Fibroblast of skin of right biceps (primary cell): ENCODE measurements at regions not wholly inside any gene's neighbourhood (a gene's known extent, or its start where the extent isn't known, plus 50 kb on each side); places are given as distances from the start of the nearest gene placed in this dataset.

ENCODE experiments used
- DNase-seq: peaks from one replicate; pipeline ENCODE4 v3.0.0-alpha.2; 2013

DNA sequence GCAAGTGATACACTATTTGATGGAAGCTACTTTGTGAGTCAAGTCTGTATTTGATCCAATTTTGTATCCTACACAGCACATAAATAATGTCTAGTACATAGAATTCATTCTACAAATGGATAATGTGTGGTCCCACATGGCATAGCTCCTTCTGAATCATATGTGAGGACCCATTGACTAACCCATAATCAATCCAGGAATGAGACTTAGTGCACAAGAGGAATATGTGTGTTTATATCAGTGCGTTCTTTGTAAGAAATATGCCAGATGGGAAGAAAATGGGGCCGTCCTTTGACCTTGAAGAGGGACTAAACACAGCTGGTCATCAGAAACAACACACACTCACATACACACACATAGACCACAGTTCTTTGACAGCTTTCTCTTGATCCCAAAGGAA lies 282.7 kb upstream of the SEMA6D start:
- DNase-seq: peak; percentile 33

DNA sequence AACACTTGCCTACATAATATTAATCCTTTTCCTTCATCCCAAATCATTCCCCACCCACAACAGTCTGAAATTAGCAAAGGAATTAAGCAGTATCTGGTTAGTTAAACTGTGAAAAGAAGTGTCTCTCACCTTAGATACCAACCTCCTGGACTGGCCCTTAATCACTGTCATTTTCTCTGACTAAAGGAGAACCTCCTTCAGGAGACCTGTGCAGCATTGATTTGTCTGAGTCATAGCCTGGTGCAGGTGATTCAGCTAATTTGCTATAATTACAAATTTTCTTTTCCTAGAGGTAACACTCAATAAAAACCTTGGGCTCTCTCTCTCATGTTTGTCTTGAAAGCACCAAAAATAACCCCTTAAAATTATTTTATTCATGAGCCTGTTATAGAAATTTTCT lies 279.8 kb upstream of the SEMA6D start:
- DNase-seq: no peak

DNA sequence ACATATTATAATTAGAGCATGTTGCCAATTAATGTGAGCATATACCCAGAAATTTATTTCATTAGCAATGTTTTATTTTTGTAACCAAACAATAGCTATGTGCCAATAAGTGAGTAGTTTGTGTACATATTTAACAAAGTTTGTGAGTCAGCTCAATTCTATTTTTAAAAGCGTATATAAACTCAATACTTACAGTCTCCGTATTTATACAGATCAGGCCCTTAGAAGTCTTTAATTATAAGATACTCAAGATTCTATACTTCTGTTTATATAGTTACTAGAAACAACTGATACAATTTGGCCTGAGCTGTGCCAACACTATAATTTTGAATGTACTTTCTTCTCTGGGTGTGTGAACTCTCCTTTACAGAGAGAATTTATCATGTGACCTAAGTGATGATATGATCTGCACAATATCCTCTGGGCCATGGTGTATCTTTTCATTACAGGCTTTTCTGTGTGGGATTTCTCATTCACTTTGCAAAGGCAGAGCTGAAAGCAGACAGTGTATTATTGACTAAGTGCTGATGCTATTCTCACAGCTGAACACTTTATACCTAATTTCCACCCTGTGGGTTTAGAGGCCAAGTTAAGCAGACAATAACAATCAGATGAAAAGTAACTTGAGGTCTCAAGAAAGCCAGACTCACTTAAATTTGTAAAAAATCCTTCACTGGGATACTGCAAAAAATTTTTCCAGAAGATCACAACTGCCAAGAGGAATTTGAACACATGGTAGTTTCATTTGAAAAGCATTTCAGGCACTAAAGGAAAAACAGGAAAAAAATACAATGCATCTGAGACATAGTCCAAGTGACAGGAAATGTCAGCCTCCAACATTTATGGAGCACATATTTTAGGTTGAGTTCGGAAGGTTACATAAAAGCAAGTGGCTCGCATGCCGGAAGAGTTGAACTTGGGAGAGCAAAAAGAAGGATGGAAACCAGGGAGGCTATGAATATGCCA lies 277.9 kb upstream of the SEMA6D start:
- peak; percentile 70 for DNase-seq

DNA sequence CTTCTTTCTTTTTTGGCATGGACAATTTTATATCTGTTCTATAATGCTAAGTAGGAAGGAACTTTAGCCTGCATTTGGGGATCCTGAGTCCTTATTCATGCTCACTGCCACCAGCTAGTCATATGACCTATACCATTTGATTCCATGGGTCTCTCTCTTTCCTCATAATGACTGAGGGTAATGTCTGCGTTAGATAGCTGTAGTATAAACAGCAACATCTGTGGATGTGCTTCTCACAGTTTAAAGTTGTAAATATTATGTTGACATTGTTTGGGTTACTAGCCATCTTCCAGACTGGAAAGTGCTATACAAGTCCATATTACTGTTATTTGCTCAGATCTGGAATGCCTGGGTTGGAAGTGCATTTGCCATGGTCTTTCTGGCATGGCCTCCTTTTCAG lies 274.9 kb upstream of the SEMA6D start:
- DNase-seq: no peak

DNA sequence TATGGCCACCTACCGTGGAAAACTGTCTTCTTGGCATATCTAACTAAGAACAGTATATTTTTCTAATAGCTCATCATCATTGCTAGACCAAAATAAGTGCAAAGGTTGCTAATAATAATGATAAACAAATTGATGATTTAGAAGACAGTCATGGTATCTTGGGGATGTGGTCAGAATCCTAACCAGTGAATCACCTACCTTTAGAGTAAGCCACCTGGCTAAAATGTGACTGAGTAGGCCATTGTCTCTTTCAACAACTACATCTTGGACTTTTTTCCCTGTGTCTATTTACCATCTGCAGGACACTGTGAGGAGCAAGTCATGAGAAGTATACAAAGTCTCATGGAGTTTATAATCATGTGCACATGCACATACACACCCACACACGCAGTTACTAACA lies 273.5 kb upstream of the SEMA6D start:
- no peak for DNase-seq

DNA sequence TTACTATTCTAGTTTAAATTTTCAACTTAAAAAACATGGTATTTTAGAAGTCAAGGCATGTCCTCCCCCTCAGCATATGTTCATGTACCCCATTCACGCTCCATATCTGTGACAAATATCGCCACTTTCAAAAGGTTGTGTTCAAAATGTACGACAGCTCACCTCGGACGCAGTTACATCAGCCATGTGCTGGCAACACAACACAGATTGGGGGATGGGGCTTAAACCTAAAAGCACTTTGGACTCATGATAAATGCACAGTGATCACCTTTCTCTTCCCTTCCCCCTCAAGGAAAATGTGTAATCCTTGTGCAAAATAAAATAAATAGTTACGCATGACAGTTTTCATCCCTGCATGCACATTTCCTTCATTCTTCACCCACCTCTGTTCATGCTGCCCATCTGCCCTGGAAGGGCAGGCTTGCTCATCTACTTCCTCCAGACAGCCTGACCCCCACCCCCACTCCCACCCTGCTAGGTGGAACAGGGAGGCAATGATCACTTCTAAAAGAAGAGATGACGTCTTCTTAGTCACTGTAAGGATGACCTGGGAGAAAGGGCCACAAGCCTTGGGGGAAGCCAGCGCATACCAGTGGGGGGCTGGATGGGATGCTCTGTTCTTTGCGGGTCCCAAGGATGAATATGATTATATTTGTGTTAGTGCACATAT lies 271.4 kb upstream of the SEMA6D start:
- DNase-seq: no peak

DNA sequence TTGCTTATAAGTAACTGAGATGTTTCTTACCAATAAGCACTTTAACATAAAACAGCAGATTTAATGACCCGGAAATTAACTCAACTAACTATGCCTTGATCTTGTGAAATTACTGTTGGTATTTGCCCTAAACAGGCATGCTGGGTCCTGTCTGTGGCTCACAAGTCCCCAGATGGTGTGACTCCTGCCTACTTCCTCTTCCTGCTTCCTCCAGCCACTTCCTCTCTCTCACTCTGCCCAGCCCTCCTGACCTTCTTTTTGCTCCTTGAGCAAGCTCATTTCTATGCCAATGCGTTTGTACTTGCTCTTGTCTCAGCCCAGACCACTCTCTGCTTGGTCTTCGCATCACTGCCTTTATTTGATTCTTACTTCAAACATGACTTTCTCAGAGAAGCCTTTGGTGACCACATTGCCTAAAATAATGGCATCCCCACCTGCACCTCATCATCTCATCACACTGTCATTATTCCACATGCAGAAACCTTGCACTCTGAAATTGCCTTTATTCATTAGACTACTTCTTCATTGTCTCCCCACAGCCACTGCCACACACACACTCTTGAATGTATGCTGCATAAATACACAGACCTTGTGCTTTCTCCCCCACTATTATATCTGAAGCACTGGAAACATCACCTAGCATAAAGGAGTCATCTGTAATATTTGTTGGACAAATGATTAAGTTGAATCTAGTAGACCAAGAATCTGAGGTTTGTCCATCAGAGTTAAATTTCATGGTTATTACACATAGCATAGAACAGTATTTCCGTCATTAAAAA lies 256.3 kb upstream of the SEMA6D start:
- no peak for DNase-seq

DNA sequence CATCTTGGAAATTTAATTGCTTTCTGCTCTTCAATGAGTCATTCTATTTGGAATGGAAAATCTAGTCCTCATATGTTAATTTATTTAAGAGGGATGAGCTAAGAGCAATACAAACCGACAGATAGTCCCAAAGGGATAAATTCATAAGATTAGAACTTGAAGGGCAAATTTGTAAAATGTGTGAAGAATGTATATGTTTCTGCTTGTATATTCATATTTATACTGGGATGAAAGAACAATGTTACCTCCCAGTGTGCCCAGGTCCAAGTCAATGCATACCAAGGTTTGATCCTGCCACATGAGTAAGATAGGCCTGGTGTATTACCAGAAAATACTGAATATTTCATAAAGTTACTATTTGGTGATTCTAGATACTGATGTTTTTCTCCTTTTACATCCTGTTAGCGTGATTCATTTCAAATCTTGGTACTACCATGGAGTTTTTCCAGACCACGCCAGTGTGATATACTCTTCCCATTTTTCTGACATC lies 255.6 kb upstream of the SEMA6D start:
- peak; percentile 92 for DNase-seq

DNA sequence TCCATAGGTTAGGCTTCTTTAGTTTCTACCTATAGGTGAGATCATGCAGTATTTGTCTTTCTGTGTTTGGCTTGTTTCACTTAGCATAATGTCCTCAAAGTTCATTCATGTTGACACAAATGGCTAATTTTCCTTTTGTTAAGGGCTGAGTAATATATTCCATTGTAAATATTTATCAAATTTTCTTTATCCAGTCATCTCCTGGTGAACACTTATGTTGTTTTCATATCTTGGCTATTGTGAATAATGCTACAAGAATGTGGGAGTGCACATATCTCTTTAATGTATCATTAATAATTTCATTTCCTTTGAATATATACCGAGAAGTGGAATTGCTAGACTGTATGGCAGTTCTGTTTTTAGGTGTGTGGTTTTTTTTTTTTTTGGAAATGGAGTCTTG lies 250.9 kb upstream of the SEMA6D start:
- peak; percentile 88 for DNase-seq

DNA sequence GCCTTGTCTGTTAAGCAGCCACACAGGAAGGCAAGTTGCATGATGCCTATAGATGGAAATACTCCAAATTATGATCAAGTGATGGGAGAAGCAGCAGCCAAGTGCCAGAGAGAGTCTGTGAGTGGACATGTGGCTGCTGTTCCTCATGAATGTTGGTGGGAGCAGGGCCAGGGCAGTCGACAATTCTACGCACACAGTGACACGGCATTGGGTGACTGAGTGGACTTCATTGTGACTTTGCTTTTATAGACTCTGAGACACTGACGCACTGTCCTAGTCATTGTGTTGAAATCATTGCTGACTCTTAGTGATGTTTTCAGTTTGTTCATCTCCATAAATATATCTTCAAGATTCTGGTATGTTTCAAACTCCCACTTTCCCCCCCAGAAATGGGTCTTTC lies 246.3 kb upstream of the SEMA6D start:
- no peak for DNase-seq

DNA sequence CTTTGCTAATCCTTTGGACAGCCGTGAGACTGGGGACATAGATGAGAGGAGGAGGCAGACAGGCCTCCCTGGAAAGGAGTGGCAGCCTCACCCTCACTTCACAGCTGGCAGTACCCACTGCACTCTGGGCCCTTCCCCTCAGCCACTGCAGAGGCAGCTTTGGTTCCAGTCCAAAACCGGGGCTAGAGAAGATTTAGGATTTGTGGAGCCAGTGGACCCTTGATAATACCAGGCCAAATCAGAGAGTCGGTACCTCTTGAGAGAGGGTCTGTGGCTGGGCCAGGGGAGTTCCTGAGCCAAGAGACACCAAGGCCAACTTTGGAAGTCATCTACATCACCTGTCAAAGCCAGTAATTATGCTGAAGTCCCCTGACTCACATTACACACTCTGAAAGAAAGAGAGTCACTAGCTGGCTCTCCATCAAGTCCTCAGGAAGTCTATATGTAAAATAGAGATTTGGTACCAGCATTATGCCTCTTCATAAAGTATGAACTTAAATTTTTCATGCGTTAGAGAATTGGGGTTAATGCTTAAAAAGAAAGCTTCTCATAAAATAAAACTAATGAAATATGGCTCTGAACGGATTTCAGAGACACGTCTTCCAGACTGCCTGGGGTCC lies 244.1 kb upstream of the SEMA6D start:
- no peak for DNase-seq

DNA sequence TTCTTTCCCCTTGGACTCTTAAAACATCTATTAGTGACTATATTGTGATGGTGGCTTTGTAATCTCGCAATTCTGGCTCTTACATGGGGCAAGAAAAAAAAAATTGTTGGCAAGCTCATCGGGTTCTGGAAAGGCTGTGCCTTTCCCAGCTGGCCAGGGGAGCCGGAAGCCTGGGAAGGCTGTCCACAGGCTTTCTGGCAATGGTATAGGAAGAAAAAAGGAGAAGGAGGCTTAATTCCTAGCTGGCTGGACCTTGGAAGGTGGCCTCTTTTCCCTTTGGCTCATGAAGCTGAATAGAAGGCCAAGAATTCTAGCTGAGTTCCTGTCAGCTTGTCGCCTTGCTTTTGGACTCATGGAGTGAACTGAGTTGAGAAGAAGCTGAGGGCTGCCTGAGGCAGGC lies 243.5 kb upstream of the SEMA6D start:
- peak; percentile 22 for DNase-seq

DNA sequence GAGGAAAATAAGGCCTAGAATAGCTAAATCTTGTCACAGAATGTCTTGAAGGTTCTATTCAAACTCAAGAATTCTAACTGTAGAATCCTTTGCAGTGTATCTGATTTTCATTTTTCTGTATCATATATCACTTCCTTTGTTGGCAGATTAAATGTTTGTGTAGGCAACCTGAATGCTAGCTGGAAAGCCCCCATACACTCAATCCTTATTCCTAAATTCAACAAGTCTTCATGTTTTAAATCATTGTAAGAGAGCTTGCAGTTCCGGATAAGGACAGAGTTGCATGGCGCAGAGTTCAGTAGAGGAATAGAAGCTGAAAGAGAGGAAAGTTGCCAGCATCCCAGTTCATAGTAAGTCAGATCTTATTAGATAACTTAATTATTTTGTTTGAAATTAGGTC lies 242.0 kb upstream of the SEMA6D start:
- no peak for DNase-seq

DNA sequence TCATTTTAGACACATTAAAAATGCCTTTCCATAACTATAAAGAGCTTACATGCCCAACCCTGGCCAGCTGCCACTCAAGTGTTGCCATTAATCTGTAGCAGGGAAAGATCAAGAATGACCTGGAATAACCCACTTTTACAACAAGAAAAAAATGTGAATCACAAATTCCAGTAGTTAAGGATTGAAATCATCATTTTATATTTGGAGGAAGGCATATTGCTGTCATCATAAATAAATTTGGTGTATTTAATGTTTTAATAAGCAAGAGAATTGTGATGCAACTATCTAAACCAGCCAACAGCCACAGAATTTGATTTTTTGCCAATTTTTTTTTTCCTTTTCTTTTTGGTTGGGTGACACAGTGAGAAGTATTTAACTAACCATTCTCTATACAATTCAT lies 240.0 kb upstream of the SEMA6D start:
- DNase-seq: peak; percentile 55

DNA sequence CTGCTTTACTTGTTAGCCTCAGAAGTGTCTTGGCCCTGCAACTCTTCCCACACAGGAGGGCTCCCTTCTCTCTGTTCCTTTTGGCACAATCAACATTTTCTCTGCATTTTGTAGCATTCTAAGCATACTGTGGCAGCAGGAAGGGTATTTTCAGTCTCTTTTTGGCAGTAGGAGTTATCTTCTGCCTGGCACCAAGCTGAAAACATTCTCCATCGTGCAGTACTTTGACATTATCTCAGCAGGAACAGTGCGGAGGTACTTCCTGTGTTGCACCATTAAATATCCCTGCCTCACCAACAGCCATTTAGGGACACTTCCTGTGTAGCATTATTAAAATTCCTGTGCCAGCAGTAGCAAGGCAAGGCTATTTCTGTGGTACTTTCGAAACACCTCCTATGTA lies 233.2 kb upstream of the SEMA6D start:
- DNase-seq: peak; percentile 37

DNA sequence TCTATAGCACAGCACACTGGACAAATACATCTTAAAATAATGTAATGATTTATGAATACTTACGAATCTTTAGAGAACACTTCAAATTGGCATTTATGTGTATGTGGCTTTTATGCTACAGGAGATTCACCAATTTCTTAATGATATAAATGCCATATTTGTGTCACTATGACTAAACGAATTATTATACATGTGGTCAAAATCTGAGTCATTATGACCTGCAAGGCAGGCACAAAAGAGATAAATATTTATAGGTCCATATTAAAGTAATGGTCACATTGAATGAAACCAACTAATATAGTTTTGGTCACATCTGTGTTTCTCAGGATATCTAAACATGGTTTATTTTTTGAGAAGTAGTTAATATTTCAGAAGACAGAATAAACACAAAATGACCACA lies 232.3 kb upstream of the SEMA6D start:
- DNase-seq: no peak

DNA sequence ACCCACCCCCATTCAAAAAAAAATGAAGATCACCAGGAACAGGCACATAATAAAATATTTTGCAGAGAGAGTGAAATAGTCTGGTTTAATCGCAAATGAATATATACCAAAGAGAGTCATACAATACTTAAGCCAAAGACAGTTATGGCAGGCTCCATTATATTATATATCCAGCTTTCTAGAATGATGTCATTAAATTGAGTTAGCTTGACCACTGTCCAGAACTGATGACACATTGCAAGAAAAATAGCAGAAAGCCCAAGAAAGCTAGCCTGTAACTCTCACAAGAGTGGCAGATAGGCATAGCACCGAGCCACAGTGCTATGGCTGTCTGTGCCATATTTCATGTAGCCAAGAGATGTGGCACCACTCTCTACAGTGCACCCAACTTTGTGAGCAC lies 231.9 kb upstream of the SEMA6D start:
- DNase-seq: no peak

DNA sequence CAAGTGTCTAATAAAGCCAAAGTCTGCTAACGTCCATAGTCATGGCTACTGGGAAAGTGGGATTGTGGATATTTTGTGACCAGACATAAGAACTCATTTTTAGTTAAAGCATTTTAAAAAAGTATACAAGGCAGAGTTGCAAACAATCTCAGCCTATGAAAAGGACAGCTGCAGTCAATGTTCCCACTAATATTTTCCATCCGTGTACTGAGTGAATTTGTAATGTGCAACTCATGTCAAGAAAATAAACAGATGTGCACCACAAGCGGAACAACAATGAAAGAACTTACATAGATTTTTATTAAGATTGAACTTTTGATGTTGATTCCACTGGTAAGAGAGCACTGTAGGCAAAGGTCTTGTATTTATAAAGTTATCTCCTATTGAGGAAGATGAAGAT lies 231.3 kb upstream of the SEMA6D start:
- no peak for DNase-seq

DNA sequence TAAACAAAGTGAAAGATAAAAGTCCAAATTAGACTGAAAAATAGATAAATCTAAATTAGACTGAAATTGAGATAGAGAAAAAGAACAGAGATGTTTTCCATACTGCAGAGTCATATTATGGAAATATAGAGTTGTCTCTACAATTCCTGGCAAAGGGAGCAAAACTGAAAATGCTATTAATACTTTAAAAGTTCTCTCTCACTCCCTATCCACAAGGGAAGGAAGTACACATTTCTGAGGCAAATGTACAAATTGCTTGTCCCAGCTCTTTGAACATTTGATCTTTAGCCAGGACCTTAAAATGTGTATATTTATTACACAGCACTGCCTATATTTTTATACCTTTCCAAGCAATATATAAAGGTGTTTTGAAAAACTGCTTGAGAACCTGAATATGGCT lies 225.1 kb upstream of the SEMA6D start:
- no peak for DNase-seq

DNA sequence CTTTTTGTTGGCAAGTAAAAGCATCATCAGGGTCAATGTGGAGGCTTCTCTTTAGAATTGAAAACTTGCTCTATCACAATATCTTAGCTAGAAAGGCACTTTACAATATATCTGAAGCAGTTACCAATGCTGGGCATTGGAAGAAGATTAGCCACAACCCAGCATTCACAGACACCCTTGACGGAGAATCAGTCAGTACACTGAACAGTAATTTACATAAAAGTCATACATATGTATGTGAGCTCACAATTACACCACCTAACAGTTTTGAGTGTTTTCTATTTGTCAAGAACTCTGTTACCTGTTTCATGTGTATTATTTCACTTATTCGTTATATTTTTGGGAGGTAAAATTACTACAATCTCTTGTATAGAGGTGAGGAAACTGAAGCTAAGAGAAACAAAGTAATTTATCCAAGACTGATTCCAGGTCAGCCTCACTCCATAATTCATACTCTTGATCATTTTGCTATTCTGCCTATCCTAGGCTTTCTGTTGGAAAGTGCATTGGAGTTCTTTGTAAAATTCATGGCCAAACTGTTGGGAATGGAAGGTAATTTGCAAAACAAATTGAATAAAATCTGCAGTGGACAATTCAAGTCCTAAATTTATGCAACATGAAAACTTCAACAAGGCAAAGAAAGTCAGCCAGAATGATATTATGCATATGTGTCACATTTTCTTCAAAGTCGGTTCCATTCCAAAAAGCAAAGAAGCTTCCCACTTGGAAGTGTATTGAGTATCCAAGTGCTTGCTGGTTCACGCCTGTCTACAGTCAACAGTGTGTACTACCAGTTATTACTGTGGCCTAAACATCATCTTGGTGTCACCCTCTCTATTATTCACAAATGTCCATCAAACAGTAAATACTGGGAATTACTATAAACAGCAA lies 223.7 kb upstream of the SEMA6D start:
- DNase-seq: no peak

DNA sequence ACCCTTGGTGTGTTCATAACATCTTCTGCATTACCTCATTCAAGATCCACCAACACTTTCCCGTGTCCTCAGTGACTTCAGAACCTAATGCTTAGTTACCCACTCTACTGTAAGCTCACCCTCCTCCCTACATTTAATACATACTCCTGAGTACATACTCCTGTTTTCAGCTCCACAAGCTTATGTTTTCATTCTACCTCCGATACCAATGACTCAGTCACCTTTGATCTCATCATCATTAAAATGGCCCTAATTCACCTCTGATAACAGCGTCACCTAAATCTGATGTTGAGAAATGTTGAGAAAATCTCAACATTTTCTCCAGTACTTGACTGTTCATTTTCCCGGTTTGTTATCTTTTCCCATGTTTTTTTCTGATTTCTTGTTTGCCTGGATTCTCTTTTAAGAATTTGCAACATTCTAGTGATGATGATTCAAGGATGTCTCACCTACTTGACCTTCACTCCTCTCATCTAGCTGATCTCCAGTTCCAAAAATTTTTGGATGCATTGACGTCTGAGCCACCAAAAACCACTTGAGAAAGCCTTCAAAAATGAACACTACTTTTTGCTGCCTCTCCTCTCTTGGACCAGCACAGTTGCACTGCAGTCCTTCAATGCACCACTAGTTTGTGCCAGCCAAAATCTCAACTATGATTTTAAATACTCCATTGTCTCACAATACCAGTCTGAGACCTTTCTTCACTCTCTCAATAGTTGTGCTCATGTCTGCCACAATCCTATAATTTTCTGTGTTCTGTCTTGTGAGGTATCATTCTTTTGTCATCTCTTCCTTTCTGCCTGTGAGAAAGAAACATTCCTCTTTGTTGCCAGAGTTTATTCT lies 220.7 kb upstream of the SEMA6D start:
- DNase-seq: no peak
